Activated B cell treated with CpG ODN at 0.5 μM for 24 hours (primary cell): ENCODE measurements at regions not wholly inside any gene's neighbourhood (a gene's known extent, or its start where the extent isn't known, plus 50 kb on each side); places are given as distances from the start of the nearest gene placed in this dataset.

ENCODE experiments used
- ATAC-seq: fragments of 200-7000 bp; cut with Tn5 transposase; one replicate; pipeline ENCODE4 v1.10.0; 2021; ENCODE audit warnings: low read depth, mild to moderate bottlenecking, moderate library complexity
- CTCF ChIA-PET: fragments of 350-600 bp; sonication (Branson Sonifier 250); formaldehyde crosslinking; loops from one replicate; lab custom pipeline; 2021; ENCODE audit warnings: antibody characterized with exemption; lab: Charles Lee
- POLR2A ChIA-PET: fragments of 350-600 bp; sonication (Branson Sonifier 250); formaldehyde crosslinking; loops from one replicate; lab custom pipeline; 2021; ENCODE audit warnings: antibody characterized with exemption; lab: Charles Lee
- DNase-seq: peaks from one replicate; pipeline ENCODE4 v3.0.0; 2022
- H3K27ac Mint-ChIP-seq: one replicate; pipeline ENCODE4 v1.8.0; 2020; ENCODE audit warnings: mixed read lengths
- H3K27me3 Mint-ChIP-seq: one replicate; pipeline ENCODE4 v1.8.0; 2021; ENCODE audit warnings: mixed read lengths
- H3K36me3 Mint-ChIP-seq: one replicate; pipeline ENCODE4 v1.8.0; 2021; ENCODE audit warnings: low read depth, mixed read lengths
- H3K4me1 Mint-ChIP-seq: one replicate; pipeline ENCODE4 v1.8.0; 2021; ENCODE audit warnings: mixed read lengths
- H3K4me3 Mint-ChIP-seq: one replicate; pipeline ENCODE4 v1.8.0; 2020; ENCODE audit warnings: mild to moderate bottlenecking, mixed read lengths
- H3K9me3 Mint-ChIP-seq: one replicate; pipeline ENCODE4 v1.8.0; 2020; ENCODE audit warnings: mixed read lengths
- intact Hi-C: fragments of 100-400 bp; cut with micrococcal nuclease; formaldehyde crosslinking; loops from one replicate; pipeline ENCODE4 v1.15.1; 2024
- TF ChIP-seq, protein P1 (sequence below): fragments of 200-600 bp; IDR thresholded peaks from one replicate; pipeline ENCODE4 v1.8.0; 2022; ENCODE audit warnings: antibody characterized with exemption, mild to moderate bottlenecking

DNA sequence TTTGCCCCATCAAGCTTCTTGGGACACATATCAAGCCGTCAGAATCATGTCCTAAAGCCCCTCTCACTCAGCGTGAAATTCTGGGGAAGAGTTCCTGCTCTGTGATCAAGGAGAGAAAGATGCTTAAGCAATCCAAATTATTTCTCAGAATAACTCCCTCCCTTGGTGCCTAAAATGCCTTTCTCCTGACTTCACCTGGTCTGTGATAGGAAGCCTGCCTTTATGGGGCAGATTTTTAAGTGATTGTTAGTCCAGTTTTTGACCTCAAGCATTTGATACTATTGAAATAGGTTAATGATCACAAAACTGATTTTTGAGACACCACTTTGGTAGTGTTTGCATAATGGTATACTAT lies 76.4 kb upstream of the MAGI2 start:
- H3K36me3 Mint-ChIP-seq = no peaks in the 10 kb centered on the region
- ATAC-seq (no peak), DNase-seq (no peak)
- H3K9me3 Mint-ChIP-seq = no peaks in the 10 kb centered on the region
- H3K4me3 Mint-ChIP-seq = no peak overlapping the region
- intact Hi-C loops = no loop called here
- H3K27ac Mint-ChIP-seq = no peak overlapping the region
- H3K27me3 Mint-ChIP-seq = no peaks in the 10 kb centered on the region
- POLR2A ChIA-PET = no interaction called here
- CTCF ChIA-PET = no interaction called here
- TF ChIP-seq, protein P1, sequence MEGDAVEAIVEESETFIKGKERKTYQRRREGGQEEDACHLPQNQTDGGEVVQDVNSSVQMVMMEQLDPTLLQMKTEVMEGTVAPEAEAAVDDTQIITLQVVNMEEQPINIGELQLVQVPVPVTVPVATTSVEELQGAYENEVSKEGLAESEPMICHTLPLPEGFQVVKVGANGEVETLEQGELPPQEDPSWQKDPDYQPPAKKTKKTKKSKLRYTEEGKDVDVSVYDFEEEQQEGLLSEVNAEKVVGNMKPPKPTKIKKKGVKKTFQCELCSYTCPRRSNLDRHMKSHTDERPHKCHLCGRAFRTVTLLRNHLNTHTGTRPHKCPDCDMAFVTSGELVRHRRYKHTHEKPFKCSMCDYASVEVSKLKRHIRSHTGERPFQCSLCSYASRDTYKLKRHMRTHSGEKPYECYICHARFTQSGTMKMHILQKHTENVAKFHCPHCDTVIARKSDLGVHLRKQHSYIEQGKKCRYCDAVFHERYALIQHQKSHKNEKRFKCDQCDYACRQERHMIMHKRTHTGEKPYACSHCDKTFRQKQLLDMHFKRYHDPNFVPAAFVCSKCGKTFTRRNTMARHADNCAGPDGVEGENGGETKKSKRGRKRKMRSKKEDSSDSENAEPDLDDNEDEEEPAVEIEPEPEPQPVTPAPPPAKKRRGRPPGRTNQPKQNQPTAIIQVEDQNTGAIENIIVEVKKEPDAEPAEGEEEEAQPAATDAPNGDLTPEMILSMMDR = no peak
- no peaks in the 10 kb centered on the region for H3K4me1 Mint-ChIP-seq

DNA sequence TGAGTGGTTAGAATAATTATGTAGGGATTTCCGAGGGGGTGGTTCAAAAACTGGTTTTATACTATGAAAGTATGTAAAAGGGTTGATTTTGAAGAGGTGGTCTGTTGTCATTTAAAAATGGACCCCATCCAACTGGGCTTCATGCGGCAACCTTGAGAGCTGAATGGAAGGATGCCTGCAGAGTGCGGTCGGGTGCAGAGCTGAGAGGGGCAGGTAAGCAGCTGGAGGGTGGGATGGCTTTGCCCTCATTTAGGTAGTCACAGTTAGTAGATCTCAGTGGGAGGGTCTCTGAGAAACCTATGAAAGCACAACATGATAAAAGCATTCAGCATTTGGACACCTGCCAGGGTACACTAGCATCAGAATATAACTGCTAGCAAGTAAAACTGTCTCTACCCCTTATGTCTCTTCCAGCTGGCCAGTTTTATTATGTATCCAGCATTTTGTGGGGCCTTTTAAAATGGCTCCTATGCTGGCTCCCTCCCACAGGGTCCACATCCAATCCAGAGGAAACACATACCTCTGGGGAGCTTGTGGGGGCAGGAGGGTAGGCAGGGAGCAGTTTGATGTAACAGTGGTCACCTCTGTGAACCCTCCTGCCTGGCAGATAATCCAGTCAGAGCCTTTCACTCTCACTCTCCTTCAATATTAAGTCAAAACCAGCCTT lies 75.9 kb upstream of the MAGI2 start:
- H3K27me3 Mint-ChIP-seq = no peaks in the 10 kb centered on the region
- no peak overlapping the region for H3K27ac Mint-ChIP-seq
- no peaks in the 10 kb centered on the region for H3K36me3 Mint-ChIP-seq
- no peak for DNase-seq
- H3K4me1 Mint-ChIP-seq = no peaks in the 10 kb centered on the region
- H3K4me3 Mint-ChIP-seq = no peak overlapping the region
- H3K9me3 Mint-ChIP-seq = no peaks in the 10 kb centered on the region
- intact Hi-C loops = no loop called here
- TF ChIP-seq, protein P1 = no peak
- no peak for ATAC-seq
- POLR2A ChIA-PET = no interaction called here
- CTCF ChIA-PET = no interaction called here

DNA sequence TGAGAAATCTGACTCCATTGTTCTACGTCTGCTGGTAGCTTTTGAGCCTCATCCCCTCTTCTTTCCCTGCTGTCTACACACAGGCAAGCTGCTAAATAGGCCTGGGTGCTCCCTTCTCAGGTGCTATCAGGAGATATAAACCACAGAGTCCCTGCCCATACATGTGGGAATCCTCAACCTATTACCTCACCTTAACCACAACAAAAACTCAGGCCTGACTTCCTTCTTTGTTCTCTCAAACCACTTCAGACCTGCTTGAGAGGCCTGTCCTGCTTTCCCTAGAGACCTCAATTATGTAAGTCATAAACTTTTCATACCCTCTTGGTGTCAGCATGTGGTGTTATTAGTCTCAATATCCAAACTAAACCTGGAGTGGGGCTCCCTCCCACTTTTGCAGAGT lies 75.0 kb upstream of the MAGI2 start:
- Mint-ChIP-seq H3K4me1 (no peaks in the 10 kb centered on the region), H3K9me3 (no peaks in the 10 kb centered on the region), H3K4me3 (no peak overlapping the region), H3K27me3 (no peaks in the 10 kb centered on the region), H3K27ac (no peak overlapping the region), H3K36me3 (no peaks in the 10 kb centered on the region)
- CTCF ChIA-PET = no interaction called here
- ATAC-seq (no peak), DNase-seq (no peak)
- TF ChIP-seq, protein P1 = no peak
- POLR2A ChIA-PET = no interaction called here
- intact Hi-C loops = no loop called here

DNA sequence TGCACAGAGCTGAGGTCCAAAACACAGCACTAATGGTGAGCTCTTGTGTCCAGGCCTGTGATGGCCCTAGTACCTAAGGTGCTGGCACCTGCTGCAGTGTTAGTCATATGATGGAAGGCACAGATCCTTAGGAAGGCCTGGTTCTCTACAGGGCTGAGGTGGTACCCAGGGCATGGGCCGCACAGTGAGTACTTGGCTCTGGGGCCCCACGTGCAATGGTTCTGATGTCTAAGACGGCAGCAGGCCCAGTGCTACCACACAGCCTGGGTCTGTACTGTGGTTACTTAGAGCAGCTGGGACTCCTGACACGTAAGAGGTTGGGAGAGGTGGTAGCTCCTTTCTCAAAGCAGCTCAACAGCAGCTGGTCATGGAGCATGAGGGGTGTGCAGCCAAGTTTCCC lies 70.6 kb upstream of the MAGI2 start:
- CTCF ChIA-PET = no interaction called here
- ATAC-seq = no peak
- Mint-ChIP-seq H3K36me3 (no peaks in the 10 kb centered on the region), H3K4me1 (no peaks in the 10 kb centered on the region), H3K4me3 (no peak overlapping the region), H3K27ac (no peak overlapping the region), H3K9me3 (no peaks in the 10 kb centered on the region), H3K27me3 (no peaks in the 10 kb centered on the region)
- intact Hi-C loops = no loop called here
- DNase-seq = no peak
- POLR2A ChIA-PET = no interaction called here
- TF ChIP-seq, protein P1 = no peak

DNA sequence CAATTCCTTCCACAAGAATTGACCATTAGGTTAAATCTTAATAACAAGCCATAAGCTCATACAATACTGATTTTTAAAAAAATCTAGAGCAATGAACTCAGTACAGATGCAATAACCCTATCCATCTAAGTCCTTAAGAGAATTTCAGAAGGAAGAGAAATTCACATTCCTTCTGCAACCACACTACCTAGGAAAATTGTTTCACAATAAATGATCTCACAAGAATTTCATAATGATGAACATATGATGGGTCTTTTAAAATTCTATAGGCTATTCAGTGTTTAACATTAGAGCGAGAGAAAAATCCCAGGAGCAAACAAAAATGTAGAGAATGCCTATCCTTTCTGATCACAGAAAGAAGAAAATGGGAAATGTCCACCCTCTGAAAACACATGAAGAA lies 70.0 kb upstream of the MAGI2 start:
- ATAC-seq = no peak
- Mint-ChIP-seq H3K27ac (no peak overlapping the region), H3K36me3 (no peaks in the 10 kb centered on the region), H3K4me1 (no peaks in the 10 kb centered on the region), H3K9me3 (no peaks in the 10 kb centered on the region), H3K4me3 (no peak overlapping the region), H3K27me3 (no peaks in the 10 kb centered on the region)
- DNase-seq = no peak
- TF ChIP-seq, protein P1 = no peak
- POLR2A ChIA-PET = no interaction called here
- CTCF ChIA-PET = no interaction called here
- intact Hi-C loops = no loop called here
